HCT116 (cell line): ENCODE measurements at regions not wholly inside any gene's neighbourhood (a gene's known extent, or its start where the extent isn't known, plus 50 kb on each side); places are given as distances from the start of the nearest gene placed in this dataset.

Source experiments
- ATAC-seq: fragments of 200-7000 bp; cut with Tn5 transposase; 2 replicates; pipeline ENCODE4 v1.9.1; 2020; ENCODE audit warnings: mild to moderate bottlenecking, moderate library complexity
- BruUV-seq: library from RNA; stranded (reverse); fragments of 400-500 nt; replicated peaks from 2 replicates; lab custom pipeline; 2021; lab: Mats Ljungman, UMichigan
- CTCF ChIA-PET: fragments of 300-600 bp; sonication (Branson Sonifier 250); formaldehyde crosslinking; loops from one replicate; lab custom pipeline; 2021; ENCODE audit warnings: antibody characterized with exemption; lab: Charles Lee
- POLR2A ChIA-PET: fragments of 300-600, 350-600 bp; sonication (Branson Sonifier 250); formaldehyde crosslinking; loops from one replicate; lab custom pipeline; 2021; ENCODE audit warnings: antibody characterized with exemption; lab: Charles Lee
- RAD21 ChIA-PET, 2 experiments: fragments of 300-600 bp; sonication (Branson Sonifier 250); formaldehyde crosslinking; loops; one replicate each; lab custom pipeline; 2023; ENCODE audit warnings: low total read pairs in 2 of 2; ENCODE audit not compliant: uncharacterized antibody in 2 of 2, unreplicated experiment in 2 of 2, low non-redundant PET in 1 of 2; lab: Charles Lee
- DNase-seq: peaks from one replicate; pipeline ENCODE4 v3.0.0-alpha.2; 2010; ENCODE audit warnings: low read depth, low spot score
- H2AFZ ChIP-seq: fragments of 200-600 bp; shearing (Covaris generic), sonication (generic); 2 replicates; pipeline ENCODE4 v1.6.1; 2017; ENCODE audit warnings: low read depth, mixed run types, mixed read lengths, antibody characterized with exemption, low read length; ENCODE audit not compliant: poor library complexity, severe bottlenecking
- H3K27ac ChIP-seq: 2 replicates; pipeline ENCODE4 v1.5.1; 2012; ENCODE audit warnings: low read depth, low read length
- H3K27me3 ChIP-seq: fragments of 200-600 bp; sonication (generic); 2 replicates; pipeline ENCODE4 v1.6.1; 2016; ENCODE audit warnings: mixed run types, low read length, mixed read lengths; ENCODE audit not compliant: insufficient read depth
- H3K36me3 ChIP-seq, 2 experiments: fragments of 200-500 bp in 1 of 2; fragments of 200-600 bp in 1 of 2; sonication (Bioruptor generic) in 1 of 2; sonication (generic) in 1 of 2; 2 replicates each; pipeline versions ENCODE4 v1.5.1 to v1.6.1; 2014 to 2016; ENCODE audit warnings: low read length in 2 of 2, inconsistent platforms in 1 of 2, mixed read lengths in 1 of 2, mixed run types in 1 of 2; ENCODE audit not compliant: insufficient read depth in 2 of 2, control insufficient read depth in 1 of 2
- H3K4me1 ChIP-seq, 2 experiments: fragments of 200-600 bp in 1 of 2; sonication (generic) in 1 of 2; 2 replicates each; pipeline versions ENCODE4 v1.5.1 to v1.6.1; 2012 to 2017; ENCODE audit warnings: low read length in 2 of 2, inconsistent platforms in 1 of 2, mild to moderate bottlenecking in 1 of 2, mixed read lengths in 1 of 2, mixed run types in 1 of 2, moderate library complexity in 1 of 2; ENCODE audit not compliant: insufficient read depth in 2 of 2, control insufficient read depth in 1 of 2
- H3K4me2 ChIP-seq: fragments of 200-600 bp; sonication (generic); 2 replicates; pipeline ENCODE4 v1.6.1; 2017; ENCODE audit warnings: mixed run types, low read length, mixed read lengths
- H3K4me3 ChIP-seq, 2 experiments: fragments of 200-600 bp in 1 of 2; sonication (generic) in 1 of 2; replicated peaks in 1 of 2; 2 replicates each; pipeline ENCODE4 v1.5.1; 2011 to 2016; ENCODE audit warnings: low read length in 2 of 2, control low read depth in 1 of 2, low read depth in 1 of 2, mild to moderate bottlenecking in 1 of 2, mixed read lengths in 1 of 2, mixed run types in 1 of 2
- H3K79me2 ChIP-seq: fragments of 200-600 bp; sonication (generic); 2 replicates; pipeline ENCODE4 v1.6.1; 2017; ENCODE audit warnings: mild to moderate bottlenecking, mixed run types, low read length, moderate library complexity, mixed read lengths; ENCODE audit not compliant: insufficient read depth
- H3K9ac ChIP-seq: fragments of 200-600 bp; sonication (generic); 2 replicates; pipeline ENCODE4 v1.6.1; 2016; ENCODE audit warnings: low read length, mixed read lengths
- H3K9me2 ChIP-seq: fragments of 200-600 bp; sonication (generic), shearing (Covaris generic); 2 replicates; pipeline ENCODE4 v1.6.1; 2017; ENCODE audit warnings: mixed run types, mild to moderate bottlenecking, moderate library complexity; ENCODE audit not compliant: insufficient read depth
- H3K9me3 ChIP-seq, 2 experiments: fragments of 200-500 bp in 1 of 2; fragments of 200-600 bp in 1 of 2; sonication (Bioruptor generic) in 1 of 2; sonication (generic) in 1 of 2; 2 replicates each; pipeline ENCODE4 v1.6.1; 2014 to 2017; ENCODE audit warnings: low read length in 2 of 2, mixed read lengths in 2 of 2, inconsistent platforms in 1 of 2, low read depth in 1 of 2, mild to moderate bottlenecking in 1 of 2, mixed run types in 1 of 2, moderate library complexity in 1 of 2; ENCODE audit not compliant: control insufficient read depth in 1 of 2, insufficient read depth in 1 of 2
- H4K20me1 ChIP-seq: fragments of 200-600 bp; sonication (generic), shearing (Covaris generic); 2 replicates; pipeline ENCODE4 v1.6.1; 2017; ENCODE audit warnings: mixed run types, mild to moderate bottlenecking, moderate library complexity; ENCODE audit not compliant: insufficient read depth
- EZH2 ChIP-seq: fragments of 200-600 bp; sonication (generic); IDR thresholded peaks from 2 replicates; pipeline ENCODE4 v1.6.1; 2017; ENCODE audit warnings: antibody characterized with exemption, mixed run types
- JUND ChIP-seq: IDR thresholded peaks from 2 replicates; pipeline ENCODE4 v1.6.1; 2012
- POLR2AphosphoS5 ChIP-seq: IDR thresholded peaks from 2 replicates; pipeline ENCODE4 v1.6.1; 2011; ENCODE audit warnings: mild to moderate bottlenecking, low read depth, low read length, moderate library complexity
- RAD21 ChIP-seq: IDR thresholded peaks from 2 replicates; pipeline ENCODE4 v1.6.1; 2012; ENCODE audit warnings: low read depth, mild to moderate bottlenecking
- TCF7L2 ChIP-seq: IDR thresholded peaks from 2 replicates; pipeline ENCODE4 v1.7.0; 2011; ENCODE audit warnings: borderline replicate concordance, inconsistent platforms; ENCODE audit not compliant: insufficient read depth, insufficient read length; ENCODE audit errors: extremely low read depth
- ZFX ChIP-seq: fragments of 450-650 bp; IDR thresholded peaks from 2 replicates; pipeline ENCODE4 v1.6.1; 2017
- intact Hi-C: fragments of 100-400 bp; cut with micrococcal nuclease; formaldehyde crosslinking; loops from 2 replicates; pipeline ENCODE4 v1.10.0; 2022
- TF ChIP-seq, protein P1 (sequence below), 3 experiments: fragments of 200-600 bp in 1 of 3; sonication (generic) in 1 of 3; IDR thresholded peaks in 2 of 3; conservative IDR thresholded peaks in 1 of 3; 2 replicates each; pipeline ENCODE4 v1.5.1; 2012 to 2017; ENCODE audit warnings: low read depth in 2 of 3, low read length in 2 of 3, antibody characterized with exemption in 1 of 3, borderline replicate concordance in 1 of 3, control low read depth in 1 of 3, mild to moderate bottlenecking in 1 of 3, mixed read lengths in 1 of 3, mixed run types in 1 of 3, moderate library complexity in 1 of 3; ENCODE audit not compliant: insufficient read depth in 1 of 3
- TF ChIP-seq, protein P2 (sequence below): IDR thresholded peaks from 2 replicates; pipeline ENCODE4 v1.6.1; 2012; ENCODE audit warnings: low read depth

- H3K4me3 ChIP-seq, result no peak overlapping the region
- H3K27me3 ChIP-seq, result no peaks in the 10 kb centered on the region
- no peaks in the 10 kb centered on the region for H3K9me3 ChIP-seq
- H3K9ac ChIP-seq, result no peak overlapping the region
- no TSS peak for BruUV-seq
- H2AFZ ChIP-seq, result no peak overlapping the region
- no peaks in the 10 kb centered on the region for H4K20me1 ChIP-seq
- POLR2A ChIA-PET, result no interaction called here
- CTCF ChIA-PET, result no interaction called here
- H3K9me2 ChIP-seq, result no peaks in the 10 kb centered on the region
- TF ChIP-seq POLR2AphosphoS5 (no peak), JUND (no peak), EZH2 (no peak), RAD21 (no peak), TCF7L2 (no peak), ZFX (no peak)
- TF ChIP-seq, protein P1, sequence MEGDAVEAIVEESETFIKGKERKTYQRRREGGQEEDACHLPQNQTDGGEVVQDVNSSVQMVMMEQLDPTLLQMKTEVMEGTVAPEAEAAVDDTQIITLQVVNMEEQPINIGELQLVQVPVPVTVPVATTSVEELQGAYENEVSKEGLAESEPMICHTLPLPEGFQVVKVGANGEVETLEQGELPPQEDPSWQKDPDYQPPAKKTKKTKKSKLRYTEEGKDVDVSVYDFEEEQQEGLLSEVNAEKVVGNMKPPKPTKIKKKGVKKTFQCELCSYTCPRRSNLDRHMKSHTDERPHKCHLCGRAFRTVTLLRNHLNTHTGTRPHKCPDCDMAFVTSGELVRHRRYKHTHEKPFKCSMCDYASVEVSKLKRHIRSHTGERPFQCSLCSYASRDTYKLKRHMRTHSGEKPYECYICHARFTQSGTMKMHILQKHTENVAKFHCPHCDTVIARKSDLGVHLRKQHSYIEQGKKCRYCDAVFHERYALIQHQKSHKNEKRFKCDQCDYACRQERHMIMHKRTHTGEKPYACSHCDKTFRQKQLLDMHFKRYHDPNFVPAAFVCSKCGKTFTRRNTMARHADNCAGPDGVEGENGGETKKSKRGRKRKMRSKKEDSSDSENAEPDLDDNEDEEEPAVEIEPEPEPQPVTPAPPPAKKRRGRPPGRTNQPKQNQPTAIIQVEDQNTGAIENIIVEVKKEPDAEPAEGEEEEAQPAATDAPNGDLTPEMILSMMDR (IDR thresholded peaks at IDR 0.05 in 2 of 3, conservative IDR thresholded peaks at IDR 0.05 in 1 of 3; ENCODE audit: borderline replicate concordance in 1 of 3, insufficient read depth in 1 of 3, low read depth in 2 of 3, low read length in 2 of 3), result no peak
- TF ChIP-seq, protein P2, sequence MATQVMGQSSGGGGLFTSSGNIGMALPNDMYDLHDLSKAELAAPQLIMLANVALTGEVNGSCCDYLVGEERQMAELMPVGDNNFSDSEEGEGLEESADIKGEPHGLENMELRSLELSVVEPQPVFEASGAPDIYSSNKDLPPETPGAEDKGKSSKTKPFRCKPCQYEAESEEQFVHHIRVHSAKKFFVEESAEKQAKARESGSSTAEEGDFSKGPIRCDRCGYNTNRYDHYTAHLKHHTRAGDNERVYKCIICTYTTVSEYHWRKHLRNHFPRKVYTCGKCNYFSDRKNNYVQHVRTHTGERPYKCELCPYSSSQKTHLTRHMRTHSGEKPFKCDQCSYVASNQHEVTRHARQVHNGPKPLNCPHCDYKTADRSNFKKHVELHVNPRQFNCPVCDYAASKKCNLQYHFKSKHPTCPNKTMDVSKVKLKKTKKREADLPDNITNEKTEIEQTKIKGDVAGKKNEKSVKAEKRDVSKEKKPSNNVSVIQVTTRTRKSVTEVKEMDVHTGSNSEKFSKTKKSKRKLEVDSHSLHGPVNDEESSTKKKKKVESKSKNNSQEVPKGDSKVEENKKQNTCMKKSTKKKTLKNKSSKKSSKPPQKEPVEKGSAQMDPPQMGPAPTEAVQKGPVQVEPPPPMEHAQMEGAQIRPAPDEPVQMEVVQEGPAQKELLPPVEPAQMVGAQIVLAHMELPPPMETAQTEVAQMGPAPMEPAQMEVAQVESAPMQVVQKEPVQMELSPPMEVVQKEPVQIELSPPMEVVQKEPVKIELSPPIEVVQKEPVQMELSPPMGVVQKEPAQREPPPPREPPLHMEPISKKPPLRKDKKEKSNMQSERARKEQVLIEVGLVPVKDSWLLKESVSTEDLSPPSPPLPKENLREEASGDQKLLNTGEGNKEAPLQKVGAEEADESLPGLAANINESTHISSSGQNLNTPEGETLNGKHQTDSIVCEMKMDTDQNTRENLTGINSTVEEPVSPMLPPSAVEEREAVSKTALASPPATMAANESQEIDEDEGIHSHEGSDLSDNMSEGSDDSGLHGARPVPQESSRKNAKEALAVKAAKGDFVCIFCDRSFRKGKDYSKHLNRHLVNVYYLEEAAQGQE, result no peak
- no peaks in the 10 kb centered on the region for H3K36me3 ChIP-seq
- H3K4me2 ChIP-seq, result no peak overlapping the region
- DNase-seq (no peak), ATAC-seq (no peak)
- no peaks in the 10 kb centered on the region for H3K4me1 ChIP-seq
- RAD21 ChIA-PET, result no interaction called here
- intact Hi-C loops, result no loop called here
- no peaks in the 10 kb centered on the region for H3K79me2 ChIP-seq
- no peak overlapping the region for H3K27ac ChIP-seq
Measured at GRCh38 chr6:87766211-87766610, 64.2 kb upstream of the AKIRIN2 start.
